ENCODE measurements at regions not wholly inside any gene's neighbourhood (a gene's known extent, or its start where the extent isn't known, plus 50 kb on each side); places are given as distances from the start of the nearest gene placed in this dataset.
A peak's percentile ranks its signal among the peaks of the same experiment; 100 is the strongest.
"Not testable (repeated sequence)": the region's sequence is repeated elsewhere in the genome, so short reads cannot be mapped to it uniquely, and the experiment has no call there.

GRCh38 chr10:6864142-6864541 lies 284.1 kb upstream of the PRKCQ start:
- DNase-seq = no peak

GRCh38 chr10:6863381-6863780 lies 283.3 kb upstream of the PRKCQ start:
- no peak for DNase-seq

GRCh38 chr10:6850452-6850851 lies 270.4 kb upstream of the PRKCQ start:
- no peak for DNase-seq

GRCh38 chr10:6847561-6847960 lies 267.5 kb upstream of the PRKCQ start:
- no peak for DNase-seq

GRCh38 chr10:6843894-6844650 lies 264.0 kb upstream of the PRKCQ start:
- DNase-seq = peak; percentile 47

- peak; percentile 69 for DNase-seq
Measured at GRCh38 chr10:6843481-6843881, 263.4 kb upstream of the PRKCQ start.

- no peak for DNase-seq
Measured at GRCh38 chr10:6842722-6843121, 262.6 kb upstream of the PRKCQ start.

GRCh38 chr10:6841761-6842160 lies 261.7 kb upstream of the PRKCQ start:
- DNase-seq = no peak

- DNase-seq = peak; percentile 80
Measured at GRCh38 chr10:6840766-6841165, 260.7 kb upstream of the PRKCQ start.

- peak; percentile 62 for DNase-seq
Measured at GRCh38 chr10:6840201-6840691, 260.2 kb upstream of the PRKCQ start.

- peak; percentile 33 for DNase-seq
Measured at GRCh38 chr10:6838118-6838517, 258.0 kb upstream of the PRKCQ start.

GRCh38 chr10:6833458-6834011 lies 253.5 kb upstream of the PRKCQ start:
- DNase-seq = no peak

GRCh38 chr10:6830981-6831380 lies 250.9 kb upstream of the PRKCQ start:
- DNase-seq = not testable (repeated sequence)

GRCh38 chr10:6824793-6825192 lies 244.7 kb upstream of the PRKCQ start:
- DNase-seq = not testable (repeated sequence)

- DNase-seq = no peak
Measured at GRCh38 chr10:6823770-6824169, 243.7 kb upstream of the PRKCQ start.

- DNase-seq = peak; percentile 84
Measured at GRCh38 chr10:6819301-6819700, 239.2 kb upstream of the PRKCQ start.

GRCh38 chr10:6817770-6818169 lies 237.7 kb upstream of the PRKCQ start:
- no peak for DNase-seq

GRCh38 chr10:6815346-6815745 lies 235.3 kb upstream of the PRKCQ start:
- no peak for DNase-seq

GRCh38 chr10:6813856-6814255 lies 233.8 kb upstream of the PRKCQ start:
- DNase-seq = no peak

- no peak for DNase-seq
Measured at GRCh38 chr10:6813306-6813705, 233.2 kb upstream of the PRKCQ start.

- DNase-seq = no peak
Measured at GRCh38 chr10:6811153-6811552, 231.1 kb upstream of the PRKCQ start.

GRCh38 chr10:6803427-6803783 lies 223.3 kb upstream of the PRKCQ start:
- DNase-seq = no peak

GRCh38 chr10:6802759-6803426 lies 222.8 kb upstream of the PRKCQ start:
- DNase-seq = no peak

- DNase-seq = no peak
Measured at GRCh38 chr10:6796231-6796630, 216.2 kb upstream of the PRKCQ start.
